ENCODE measurements at regions not wholly inside any gene's neighbourhood (a gene's known extent, or its start where the extent isn't known, plus 50 kb on each side); places are given as distances from the start of the nearest gene placed in this dataset.
"Not testable (repeated sequence)": the region's sequence is repeated elsewhere in the genome, so short reads cannot be mapped to it uniquely, and the experiment has no call there.

- no peak for TF ChIP-seq CTCF (IDR thresholded peaks at IDR 0.05; ENCODE audit: borderline replicate concordance)
- no peak overlapping the region for H3K4me3 ChIP-seq
Measured at GRCh38 chr3:177349384-177349783, 152.1 kb upstream of the TBL1XR1 start.

GRCh38 chr3:177350121-177350520 is 152.8 kb upstream of the TBL1XR1 start:
- peaks cover 18% of the 10 kb centered on the region for H3K4me1 ChIP-seq
- TF ChIP-seq CTCF (IDR thresholded peaks at IDR 0.05; ENCODE audit: borderline replicate concordance) = no peak
- H3K9me3 ChIP-seq (replicated peaks) = no peaks in the 10 kb centered on the region
- no peak overlapping the region for H3K4me3 ChIP-seq
- intact Hi-C loops (cut with micrococcal nuclease) = no loop called here
- H3K27ac ChIP-seq (replicated peaks) = no peak overlapping the region
- no peak for DNase-seq
- no peaks in the 10 kb centered on the region for H3K27me3 ChIP-seq (ENCODE audit: low read depth)
- H3K36me3 ChIP-seq = no peaks in the 10 kb centered on the region

More at GRCh38 chr3:177349384-177349783, 152.1 kb upstream of the TBL1XR1 start:
- DNase-seq = no peak
- Histone ChIP-seq H3K4me1 (peaks cover 25% of the 10 kb centered on the region), H3K9me3 (replicated peaks) (no peaks in the 10 kb centered on the region), H3K27ac (replicated peaks) (no peak overlapping the region), H3K27me3 (ENCODE audit: low read depth) (no peaks in the 10 kb centered on the region), H3K36me3 (no peaks in the 10 kb centered on the region)
- intact Hi-C loops (cut with micrococcal nuclease) = no loop called here

GRCh38 chr3:177351206-177351605 is 153.9 kb upstream of the TBL1XR1 start:
- H3K9me3 ChIP-seq (replicated peaks) = no peaks in the 10 kb centered on the region
- no peaks in the 10 kb centered on the region for H3K27me3 ChIP-seq (ENCODE audit: low read depth)
- no peak for DNase-seq
- peaks cover 14% of the 10 kb centered on the region for H3K4me1 ChIP-seq
- intact Hi-C loops (cut with micrococcal nuclease) = no loop called here
- no peak overlapping the region for H3K27ac ChIP-seq (replicated peaks)
- no peak for TF ChIP-seq CTCF (IDR thresholded peaks at IDR 0.05; ENCODE audit: borderline replicate concordance)
- no peak overlapping the region for H3K4me3 ChIP-seq
- no peaks in the 10 kb centered on the region for H3K36me3 ChIP-seq

GRCh38 chr3:177351757-177352158 is 154.5 kb upstream of the TBL1XR1 start:
- Histone ChIP-seq H3K27ac (replicated peaks) (no peak overlapping the region), H3K27me3 (ENCODE audit: low read depth) (no peaks in the 10 kb centered on the region), H3K36me3 (no peaks in the 10 kb centered on the region), H3K4me1 (peaks cover 17% of the 10 kb centered on the region), H3K9me3 (replicated peaks) (no peaks in the 10 kb centered on the region), H3K4me3 (no peak overlapping the region)
- intact Hi-C loops (cut with micrococcal nuclease) = no loop called here
- TF ChIP-seq CTCF (IDR thresholded peaks at IDR 0.05; ENCODE audit: borderline replicate concordance) = no peak
- DNase-seq = no peak

GRCh38 chr3:177352424-177352823 is 155.1 kb upstream of the TBL1XR1 start:
- Histone ChIP-seq H3K27me3 (ENCODE audit: low read depth) (no peaks in the 10 kb centered on the region), H3K4me1 (peaks cover 19% of the 10 kb centered on the region), H3K36me3 (no peaks in the 10 kb centered on the region), H3K9me3 (replicated peaks) (no peaks in the 10 kb centered on the region), H3K4me3 (no peak overlapping the region), H3K27ac (replicated peaks) (no peak overlapping the region)
- TF ChIP-seq CTCF (IDR thresholded peaks at IDR 0.05; ENCODE audit: borderline replicate concordance) = no peak
- DNase-seq = no peak
- intact Hi-C loops (cut with micrococcal nuclease) = no loop called here

GRCh38 chr3:177353140-177353539 is 155.9 kb upstream of the TBL1XR1 start:
- intact Hi-C loops (cut with micrococcal nuclease) = no loop called here
- TF ChIP-seq CTCF (IDR thresholded peaks at IDR 0.05; ENCODE audit: borderline replicate concordance) = no peak

GRCh38 chr3:177353879-177354278 is 156.6 kb upstream of the TBL1XR1 start:
- H3K9me3 ChIP-seq (replicated peaks); intact Hi-C loops (cut with micrococcal nuclease); DNase-seq; H3K27ac ChIP-seq (replicated peaks); H3K4me3 ChIP-seq; H3K36me3 ChIP-seq; H3K27me3 ChIP-seq (ENCODE audit: low read depth): not testable (repeated sequence)
- H3K4me1 ChIP-seq = peaks cover 33% of the 10 kb centered on the region

More at GRCh38 chr3:177353140-177353539, 155.9 kb upstream of the TBL1XR1 start:
- Histone ChIP-seq H3K27ac (replicated peaks) (no peak overlapping the region), H3K4me1 (peaks cover 26% of the 10 kb centered on the region), H3K4me3 (no peak overlapping the region), H3K27me3 (ENCODE audit: low read depth) (no peaks in the 10 kb centered on the region), H3K9me3 (replicated peaks) (no peaks in the 10 kb centered on the region), H3K36me3 (no peaks in the 10 kb centered on the region)
- no peak for DNase-seq

Data from left ventricle myocardium inferior (tissue), 1 donor.